Pancreas (tissue), 10 donors: ENCODE measurements at regions not wholly inside any gene's neighbourhood (a gene's known extent, or its start where the extent isn't known, plus 50 kb on each side); places are given as distances from the start of the nearest gene placed in this dataset.

Experiments
- ATAC-seq, 4 donors: fragments of 200-7000 bp; cut with Tn5 transposase; one replicate each; pipeline versions ENCODE4 v1.8.0 to v1.9.1; 2020; ENCODE audit warnings: mild to moderate bottlenecking in 4 of 4, moderate library complexity in 4 of 4
- DNase-seq, 6 donors: peaks; one replicate each; pipeline ENCODE4 v3.0.0-alpha.2; 2020
- FAIRE-seq: peaks from 2 replicates; lab custom pipeline; 2012; peaks lifted over from hg19 to GRCh38; lab: Jason Lieb, UNC
- H3K27ac ChIP-seq, 4 donors: fragments of 200-600 bp; sonication (generic); 1 replicate in 3 of 4; 2 replicates in 1 of 4; pipeline versions ENCODE4 v1.5.0 to v1.8.0; 2020
- H3K27me3 ChIP-seq, 4 donors: fragments of 200-600 bp; one replicate each; pipeline ENCODE4 v1.8.0; 2021
- H3K36me3 ChIP-seq, 3 donors: fragments of 200-600 bp; sonication (generic) in 1 of 3; one replicate each; pipeline versions ENCODE4 v1.5.0 to v1.8.0; 2020 to 2021
- H3K4me1 ChIP-seq, 3 donors: fragments of 200-600 bp; one replicate each; pipeline ENCODE4 v1.8.0; 2021
- H3K4me3 ChIP-seq, 4 donors: fragments of 200-600 bp; sonication (generic) in 2 of 4; one replicate each; pipeline versions ENCODE4 v1.5.0 to v1.8.0; 2020 to 2021
- H3K9me3 ChIP-seq, 4 donors: fragments of 200-600 bp; one replicate each; pipeline ENCODE4 v1.8.0; 2021
- WGBS, 2 donors: extraction: QIAGEN DNeasy Blood & Tissue Kit; methylation state at CpG; one replicate each; pipeline ENCODE4 v1.1.7; 2013; 5-methylcytosine and 5-hydroxymethylcytosine counted together
- intact Hi-C, 3 donors: fragments of 100-400 bp; cut with DNase I; formaldehyde crosslinking; loops; one replicate each; pipeline versions ENCODE4 v1.11.1 to v1.14.2; 2022
- TF ChIP-seq, protein P1 (sequence below), 4 donors: fragments of 200-600 bp; sonication (generic) in 3 of 4; IDR thresholded peaks; one replicate each; pipeline versions ENCODE4 v1.5.0 to v1.8.0; 2021; ENCODE audit warnings: antibody characterized with exemption in 4 of 4
- donor health status: healthy with polysubstance abuse.
- donor health status: DM: no; HTN: no; CAD: no; lungs with moderate emphysema.
- donor health status: DM: no; HTN: no; CAD: no.
- donor health status: control.
- donor health status: control.
- donor health status: Bipolar disorder and iron deficiency.
- donor health status: DM: yes; HTN: yes; CAD: no.
- donor health status: DM: no; HTN: no; CAD: no.
- donor health status: DM: no; HTN: no; CAD: no.
- donor health status: DM: yes; HTN: yes; CAD: no.

DNA sequence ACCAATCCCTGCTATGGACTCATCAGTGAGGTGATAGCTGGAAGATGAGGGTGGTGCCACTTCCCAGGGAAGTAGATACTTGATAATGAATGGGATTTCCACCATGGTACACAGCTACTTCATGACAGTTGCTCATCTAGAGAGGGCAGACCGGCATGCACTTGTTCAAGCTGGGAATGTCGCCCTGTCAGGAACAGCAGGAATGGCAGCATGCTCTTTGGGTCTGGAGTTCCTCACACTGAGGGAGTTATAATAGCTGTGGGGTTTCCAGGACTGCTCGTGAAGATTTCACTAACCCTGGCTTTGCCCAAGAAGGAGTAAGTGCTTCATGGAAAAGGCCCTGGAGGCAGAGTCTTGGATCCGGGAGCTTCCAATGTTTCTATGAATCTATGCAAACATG, 129.2 kb downstream of the PSMG1 start:
- Histone ChIP-seq H3K9me3 (no peaks in the 10 kb centered on the region), H3K4me1 (no peaks in the 10 kb centered on the region), H3K27me3 (no peaks in the 10 kb centered on the region), H3K4me3 (no peak overlapping the region), H3K36me3 (no peaks in the 10 kb centered on the region), H3K27ac (no peak overlapping the region)
- intact Hi-C loops, result no loop called here
- ATAC-seq, result no peak
- TF ChIP-seq, protein P1, sequence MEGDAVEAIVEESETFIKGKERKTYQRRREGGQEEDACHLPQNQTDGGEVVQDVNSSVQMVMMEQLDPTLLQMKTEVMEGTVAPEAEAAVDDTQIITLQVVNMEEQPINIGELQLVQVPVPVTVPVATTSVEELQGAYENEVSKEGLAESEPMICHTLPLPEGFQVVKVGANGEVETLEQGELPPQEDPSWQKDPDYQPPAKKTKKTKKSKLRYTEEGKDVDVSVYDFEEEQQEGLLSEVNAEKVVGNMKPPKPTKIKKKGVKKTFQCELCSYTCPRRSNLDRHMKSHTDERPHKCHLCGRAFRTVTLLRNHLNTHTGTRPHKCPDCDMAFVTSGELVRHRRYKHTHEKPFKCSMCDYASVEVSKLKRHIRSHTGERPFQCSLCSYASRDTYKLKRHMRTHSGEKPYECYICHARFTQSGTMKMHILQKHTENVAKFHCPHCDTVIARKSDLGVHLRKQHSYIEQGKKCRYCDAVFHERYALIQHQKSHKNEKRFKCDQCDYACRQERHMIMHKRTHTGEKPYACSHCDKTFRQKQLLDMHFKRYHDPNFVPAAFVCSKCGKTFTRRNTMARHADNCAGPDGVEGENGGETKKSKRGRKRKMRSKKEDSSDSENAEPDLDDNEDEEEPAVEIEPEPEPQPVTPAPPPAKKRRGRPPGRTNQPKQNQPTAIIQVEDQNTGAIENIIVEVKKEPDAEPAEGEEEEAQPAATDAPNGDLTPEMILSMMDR (IDR thresholded peaks at IDR 0.05), result no peak
- DNase-seq, result no peak
- no peak for FAIRE-seq
- WGBS, 2 donors, result 78 to 88% methylated on average over 4 of the region's 4 CpGs

- H3K27me3 ChIP-seq, result no peaks in the 10 kb centered on the region
- intact Hi-C loops, result no loop called here
- no peak overlapping the region for H3K27ac ChIP-seq
- no peak overlapping the region for H3K4me3 ChIP-seq
- TF ChIP-seq, protein P1 (IDR thresholded peaks at IDR 0.05), result no peak
- 74 to 76% methylated on average over 11 of the region's 11 CpGs for WGBS, 2 donors
- H3K36me3 ChIP-seq, result no peaks in the 10 kb centered on the region
- H3K9me3 ChIP-seq, result no peaks in the 10 kb centered on the region
- H3K4me1 ChIP-seq, result no peaks in the 10 kb centered on the region
- no peak for DNase-seq
- FAIRE-seq, result no peak
- no peak for ATAC-seq
Observed at GRCh38 chr21:39053126-39053525, 130.1 kb downstream of the PSMG1 start.

DNA sequence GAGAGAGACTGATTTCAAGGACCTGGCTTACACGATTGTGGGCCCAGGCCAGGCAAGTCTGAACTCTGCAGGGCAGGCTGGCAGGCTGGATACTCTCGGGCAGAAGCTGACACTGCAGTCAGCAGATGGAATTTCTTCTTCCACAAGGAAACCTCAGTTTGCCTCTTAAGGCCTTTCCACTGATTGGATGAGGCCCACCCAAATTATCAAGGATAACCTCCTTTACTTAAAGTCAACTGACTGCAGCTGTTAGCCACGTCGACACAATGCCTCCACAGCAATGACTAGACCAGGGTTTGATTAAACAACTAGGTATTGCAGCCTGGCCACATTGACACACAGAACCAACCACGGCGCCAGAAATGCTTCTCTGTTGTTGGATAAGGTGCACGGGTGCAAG, 130.5 kb downstream of the PSMG1 start:
- Histone ChIP-seq H3K4me3 (no peak overlapping the region), H3K9me3 (no peaks in the 10 kb centered on the region), H3K27me3 (no peaks in the 10 kb centered on the region), H3K4me1 (no peaks in the 10 kb centered on the region), H3K27ac (no peak overlapping the region), H3K36me3 (no peaks in the 10 kb centered on the region)
- no peak for DNase-seq
- no peak for ATAC-seq
- intact Hi-C loops, result no loop called here
- TF ChIP-seq, protein P1 (IDR thresholded peaks at IDR 0.05), result no peak
- 75 to 88% methylated on average over 7 of the region's 7 CpGs for WGBS, 2 donors
- FAIRE-seq, result no peak

- Histone ChIP-seq H3K36me3 (no peaks in the 10 kb centered on the region), H3K27me3 (no peaks in the 10 kb centered on the region), H3K9me3 (no peaks in the 10 kb centered on the region), H3K27ac (no peak overlapping the region), H3K4me1 (no peaks in the 10 kb centered on the region), H3K4me3 (no peak overlapping the region)
- FAIRE-seq (no peak), ATAC-seq (no peak), DNase-seq (no peak)
- 71 to 76% methylated on average over 3 of the region's 3 CpGs for WGBS, 2 donors
- intact Hi-C loops, result no loop called here
- TF ChIP-seq, protein P1 (IDR thresholded peaks at IDR 0.05), result no peak
Observed at GRCh38 chr21:39051588-39051949, 131.7 kb downstream of the PSMG1 start.

DNA sequence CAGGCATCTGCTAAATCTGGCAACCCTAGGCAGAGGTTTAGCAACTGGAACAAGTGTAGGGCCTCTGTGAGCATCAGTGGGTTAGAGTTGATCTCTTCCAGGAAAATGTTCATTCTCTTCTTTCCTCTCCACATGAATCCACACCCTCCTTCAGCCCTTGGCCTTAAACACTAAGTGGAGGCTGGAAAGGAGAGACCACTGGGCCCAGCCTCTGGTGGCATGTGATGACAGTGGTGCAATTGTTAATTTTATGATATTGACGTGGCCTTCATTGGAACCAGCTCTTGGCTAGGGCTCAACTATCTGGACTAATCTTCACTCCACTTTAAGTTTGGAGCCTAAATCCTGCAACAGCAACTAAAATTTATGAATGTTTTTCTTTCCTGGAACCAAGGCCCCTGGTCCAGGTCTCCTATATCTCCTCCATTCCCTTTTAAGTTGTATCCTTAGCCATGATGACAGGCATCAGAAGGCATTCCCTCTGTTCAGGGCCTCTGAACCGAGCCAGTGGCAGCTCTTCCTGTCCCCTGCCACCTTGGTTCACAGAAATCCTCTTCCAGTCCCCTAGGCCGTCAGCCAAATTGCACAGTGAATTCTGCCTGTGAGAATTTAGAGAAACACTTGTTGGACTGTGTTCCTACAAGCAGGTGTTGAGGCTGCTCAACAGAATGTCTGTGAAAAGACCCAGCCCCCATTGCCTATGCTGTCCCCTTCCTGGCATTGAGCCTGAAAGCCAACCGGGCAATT, 132.2 kb downstream of the PSMG1 start:
- FAIRE-seq, result no peak
- H3K27me3 ChIP-seq, result no peaks in the 10 kb centered on the region
- no peaks in the 10 kb centered on the region for H3K4me1 ChIP-seq
- TF ChIP-seq, protein P1 (IDR thresholded peaks at IDR 0.05), result no peak
- no peak for DNase-seq
- intact Hi-C loops, result no loop called here
- no peaks in the 10 kb centered on the region for H3K36me3 ChIP-seq
- H3K9me3 ChIP-seq, result no peaks in the 10 kb centered on the region
- WGBS, 2 donors, result 73 to 78% methylated on average over 4 of the region's 4 CpGs
- ATAC-seq, result no peak
- no peak overlapping the region for H3K27ac ChIP-seq
- H3K4me3 ChIP-seq, result no peak overlapping the region
